WTC11 (cell line): ENCODE measurements at regions not wholly inside any gene's neighbourhood (a gene's known extent, or its start where the extent isn't known, plus 50 kb on each side); places are given as distances from the start of the nearest gene placed in this dataset.

Source experiments
- ATF3 ChIP-seq: sonication (generic); formaldehyde crosslinking; conservative IDR thresholded peaks from 2 replicates; pipeline ENCODE4 v1.8.1; 2022; ENCODE audit warnings: mild to moderate bottlenecking, missing genetic modification reagents
- CREB1 ChIP-seq: sonication (generic); formaldehyde crosslinking; IDR thresholded peaks from 2 replicates; pipeline ENCODE4 v1.8.0; 2023; ENCODE audit warnings: mild to moderate bottlenecking, missing genetic modification reagents
- CREM ChIP-seq: sonication (generic); formaldehyde crosslinking; IDR thresholded peaks from 2 replicates; pipeline ENCODE4 v1.8.1; 2022; ENCODE audit warnings: mild to moderate bottlenecking, missing genetic modification reagents, moderate library complexity
- CTCF ChIP-seq: fragments of 200-600 bp; IDR thresholded peaks from 2 replicates; pipeline ENCODE4 v1.8.0; 2022; ENCODE audit warnings: antibody characterized with exemption
- ESRRA ChIP-seq: sonication (generic); formaldehyde crosslinking; IDR thresholded peaks from 2 replicates; pipeline ENCODE4 v1.8.1; 2022; ENCODE audit warnings: mild to moderate bottlenecking, missing genetic modification reagents, borderline replicate concordance
- HMGA2 ChIP-seq: fragments of 250-450 bp; sonication (Bioruptor Pico); IDR thresholded peaks from 2 replicates; pipeline ENCODE4 v1.4.0; 2021; ENCODE audit warnings: mild to moderate bottlenecking, moderate library complexity
- KAT7 ChIP-seq: sonication (generic); formaldehyde crosslinking; IDR thresholded peaks from 2 replicates; pipeline ENCODE4 v1.8.1; 2023; ENCODE audit warnings: missing genetic modification reagents, mild to moderate bottlenecking, borderline replicate concordance
- NFYB ChIP-seq: sonication (generic); formaldehyde crosslinking; conservative IDR thresholded peaks from 2 replicates; pipeline ENCODE4 v1.8.0; 2022; ENCODE audit warnings: low read depth, missing genetic modification reagents
- TEAD1 ChIP-seq: sonication (generic); formaldehyde crosslinking; IDR thresholded peaks from 2 replicates; pipeline ENCODE4 v1.8.0; 2022; ENCODE audit warnings: mild to moderate bottlenecking, missing genetic modification reagents
- TF ChIP-seq, protein P1 (sequence below): sonication (generic); formaldehyde crosslinking; IDR thresholded peaks from 2 replicates; pipeline ENCODE4 v1.8.1; 2023; ENCODE audit warnings: mild to moderate bottlenecking, missing genetic modification reagents, moderate library complexity
- TF ChIP-seq, protein P2 (sequence below): sonication (generic); formaldehyde crosslinking; IDR thresholded peaks from 2 replicates; pipeline ENCODE4 v1.8.0; 2022; ENCODE audit warnings: mild to moderate bottlenecking, missing genetic modification reagents

GRCh38 chr16:6835941-6836340, 496.7 kb upstream of the RBFOX1 start:
- no peak for TF ChIP-seq CTCF
- TF ChIP-seq ATF3 (CRISPR knock-in tag): no peak
- no peak for TF ChIP-seq KAT7 (CRISPR knock-in tag)
- TF ChIP-seq, protein P1, sequence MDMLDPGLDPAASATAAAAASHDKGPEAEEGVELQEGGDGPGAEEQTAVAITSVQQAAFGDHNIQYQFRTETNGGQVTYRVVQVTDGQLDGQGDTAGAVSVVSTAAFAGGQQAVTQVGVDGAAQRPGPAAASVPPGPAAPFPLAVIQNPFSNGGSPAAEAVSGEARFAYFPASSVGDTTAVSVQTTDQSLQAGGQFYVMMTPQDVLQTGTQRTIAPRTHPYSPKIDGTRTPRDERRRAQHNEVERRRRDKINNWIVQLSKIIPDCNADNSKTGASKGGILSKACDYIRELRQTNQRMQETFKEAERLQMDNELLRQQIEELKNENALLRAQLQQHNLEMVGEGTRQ (CRISPR knock-in tag): no peak
- no peak for TF ChIP-seq TEAD1 (CRISPR knock-in tag)
- TF ChIP-seq HMGA2: no peak
- no peak for TF ChIP-seq NFYB (CRISPR knock-in tag)
- TF ChIP-seq CREB1 (CRISPR knock-in tag): no peak
- TF ChIP-seq, protein P2, sequence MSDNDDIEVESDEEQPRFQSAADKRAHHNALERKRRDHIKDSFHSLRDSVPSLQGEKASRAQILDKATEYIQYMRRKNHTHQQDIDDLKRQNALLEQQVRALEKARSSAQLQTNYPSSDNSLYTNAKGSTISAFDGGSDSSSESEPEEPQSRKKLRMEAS: no peak
- TF ChIP-seq ESRRA (CRISPR knock-in tag): no peak
- no peak for TF ChIP-seq CREM (CRISPR knock-in tag)
